ENCODE measurements at regions not wholly inside any gene's neighbourhood (a gene's known extent, or its start where the extent isn't known, plus 50 kb on each side); places are given as distances from the start of the nearest gene placed in this dataset.
"Not testable (repeated sequence)": the region's sequence is repeated elsewhere in the genome, so short reads cannot be mapped to it uniquely, and the experiment has no call there.

GRCh38 chr9:31326883-31327282 lies 1057.6 kb upstream of the ACO1 start:
- DNase-seq = not testable (repeated sequence)

GRCh38 chr9:31334837-31335528 lies 1049.5 kb upstream of the ACO1 start:
- no peak for DNase-seq

- no peak for DNase-seq
These were observed 1048.8 kb upstream of the ACO1 start for GRCh38 chr9:31335529-31336234.

GRCh38 chr9:31336386-31336785 lies 1048.1 kb upstream of the ACO1 start:
- DNase-seq = peak; percentile 15

GRCh38 chr9:31336841-31337240 lies 1047.6 kb upstream of the ACO1 start:
- DNase-seq = no peak

GRCh38 chr9:31347082-31347617 lies 1037.3 kb upstream of the ACO1 start:
- peak; percentile 30 for DNase-seq

- DNase-seq = no peak
These were observed 1029.1 kb upstream of the ACO1 start for GRCh38 chr9:31355159-31355882.

GRCh38 chr9:31355965-31356364 lies 1028.5 kb upstream of the ACO1 start:
- DNase-seq = no peak

- DNase-seq = no peak
These were observed 1025.4 kb upstream of the ACO1 start for GRCh38 chr9:31359071-31359470.

GRCh38 chr9:31364171-31364570 lies 1020.3 kb upstream of the ACO1 start:
- DNase-seq = no peak

GRCh38 chr9:31372799-31373587 lies 1011.5 kb upstream of the ACO1 start:
- DNase-seq = no peak

- DNase-seq = no peak
These were observed 1007.1 kb upstream of the ACO1 start for GRCh38 chr9:31377358-31377757.

GRCh38 chr9:31388660-31389059 lies 995.8 kb upstream of the ACO1 start:
- no peak for DNase-seq

- no peak for DNase-seq
These were observed 995.4 kb upstream of the ACO1 start for GRCh38 chr9:31389075-31389474.

- DNase-seq = no peak
These were observed 993.9 kb upstream of the ACO1 start for GRCh38 chr9:31390403-31391025.

- DNase-seq = no peak
These were observed 991.2 kb upstream of the ACO1 start for GRCh38 chr9:31393240-31393639.

- peak; percentile 13 for DNase-seq
These were observed 990.4 kb upstream of the ACO1 start for GRCh38 chr9:31394015-31394473.

GRCh38 chr9:31412081-31412480 lies 972.4 kb upstream of the ACO1 start:
- no peak for DNase-seq

GRCh38 chr9:31415164-31415563 lies 969.3 kb upstream of the ACO1 start:
- DNase-seq = no peak

GRCh38 chr9:31418419-31418818 lies 966.0 kb upstream of the ACO1 start:
- no peak for DNase-seq

All from muscle of arm (tissue), 1 donor.